Spleen (tissue), 7 donors: ENCODE measurements at regions not wholly inside any gene's neighbourhood (a gene's known extent, or its start where the extent isn't known, plus 50 kb on each side); places are given as distances from the start of the nearest gene placed in this dataset.

Source experiments
- CTCF ChIP-seq, 11 experiments: fragments of 200-600 bp in 7 of 11; fragments of 450-650 bp in 4 of 11; sonication (generic) in 4 of 11; IDR thresholded peaks in 8 of 11; conservative IDR thresholded peaks in 3 of 11; 1 replicate in 7 of 11; 2 replicates in 4 of 11; pipeline versions ENCODE4 v1.4.0 to v1.8.0; 2016 to 2021; ENCODE audit warnings: antibody characterized with exemption in 11 of 11, inconsistent platforms in 4 of 11, mild to moderate bottlenecking in 1 of 11
- POLR2A ChIP-seq, 3 donors: fragments of 450-650 bp; IDR thresholded peaks; one replicate each; pipeline ENCODE4 v1.5.1; 2017; ENCODE audit warnings: antibody characterized with exemption in 3 of 3, mild to moderate bottlenecking in 1 of 3
- POLR2AphosphoS5 ChIP-seq, 3 donors: sonication (generic); formaldehyde crosslinking; IDR thresholded peaks; one replicate each; pipeline ENCODE4 v1.5.1; 2017; ENCODE audit warnings: antibody characterized with exemption in 3 of 3
- donor health status: DM: no; HTN: no; CAD: no; lungs with moderate emphysema.
- donor health status: DM: no; HTN: no; CAD: no.
- donor health status: DM: no; HTN: no; CAD: no.

- TF ChIP-seq POLR2AphosphoS5 (IDR thresholded peaks at IDR 0.05): no peak
- TF ChIP-seq CTCF (IDR thresholded peaks at IDR 0.05 in 8 of 11, conservative IDR thresholded peaks at IDR 0.05 in 3 of 11): no peak
- TF ChIP-seq POLR2A (IDR thresholded peaks at IDR 0.05): no peak
These were observed 320.9 kb upstream of the ETAA1 start for GRCh38 chr2:67076239-67076624.
